Caco-2 (cell line): ENCODE measurements at regions not wholly inside any gene's neighbourhood (a gene's known extent, or its start where the extent isn't known, plus 50 kb on each side); places are given as distances from the start of the nearest gene placed in this dataset.

ENCODE experiments used
- BruUV-seq: library from RNA; stranded (reverse); fragments of 400-500 nt; replicated peaks from 2 replicates; lab custom pipeline; 2021; lab: Mats Ljungman, UMichigan
- CTCF ChIA-PET: fragments of 300-600 bp; sonication (Branson Sonifier 250); formaldehyde crosslinking; loops from one replicate; lab custom pipeline; 2022; ENCODE audit warnings: antibody characterized with exemption; lab: Charles Lee
- POLR2A ChIA-PET: fragments of 300-600 bp; sonication (Branson Sonifier 250); formaldehyde crosslinking; loops from one replicate; lab custom pipeline; 2022; ENCODE audit warnings: antibody characterized with exemption; lab: Charles Lee
- DNase-seq, 2 experiments: peaks; one replicate each; pipeline versions ENCODE4 v3.0.0 to v3.0.0-alpha.2; 2020 to 2022
- H3K27me3 ChIP-seq: replicated peaks from 2 replicates; pipeline ENCODE4 v1.6.0; 2011; ENCODE audit warnings: low read length; ENCODE audit not compliant: control insufficient read depth, insufficient read depth
- H3K36me3 ChIP-seq: 2 replicates; pipeline ENCODE4 v1.5.1; 2011; ENCODE audit warnings: low read length; ENCODE audit not compliant: control insufficient read depth, insufficient read depth
- H3K4me1 ChIP-seq: fragments of 250-450 bp; sonication (Bioruptor Pico); 2 replicates; pipeline ENCODE4 v1.5.1; 2020; ENCODE audit warnings: mild to moderate bottlenecking
- H3K4me3 ChIP-seq: 2 replicates; pipeline ENCODE4 v1.5.1; 2011; ENCODE audit warnings: low read depth, mild to moderate bottlenecking, control low read depth, low read length
- H3K9me3 ChIP-seq: fragments of 250-450 bp; sonication (Bioruptor Pico); 2 replicates; pipeline ENCODE4 v1.5.1; 2020; ENCODE audit warnings: mild to moderate bottlenecking, moderate library complexity
- H3K27ac Mint-ChIP-seq: one replicate; pipeline ENCODE4 v1.8.0; 2022; ENCODE audit warnings: mixed read lengths; ENCODE audit not compliant: unreplicated experiment
- H3K27me3 Mint-ChIP-seq: one replicate; pipeline ENCODE4 v1.8.0; 2022; ENCODE audit warnings: mixed read lengths; ENCODE audit not compliant: insufficient read depth, unreplicated experiment
- H3K36me3 Mint-ChIP-seq: one replicate; pipeline ENCODE4 v1.8.0; 2022; ENCODE audit warnings: mild to moderate bottlenecking, mixed read lengths; ENCODE audit not compliant: insufficient read depth, unreplicated experiment
- H3K4me1 Mint-ChIP-seq: one replicate; pipeline ENCODE4 v1.8.0; 2022; ENCODE audit warnings: low read depth, mixed read lengths; ENCODE audit not compliant: unreplicated experiment
- H3K4me3 Mint-ChIP-seq: one replicate; pipeline ENCODE4 v1.8.0; 2022; ENCODE audit warnings: mild to moderate bottlenecking, moderate library complexity, mixed read lengths; ENCODE audit not compliant: unreplicated experiment
- H3K9me3 Mint-ChIP-seq: one replicate; pipeline ENCODE4 v1.8.0; 2022; ENCODE audit warnings: mixed read lengths; ENCODE audit not compliant: unreplicated experiment
- CTCF ChIP-seq, 2 experiments: fragments of 200-600 bp in 1 of 2; IDR thresholded peaks; 1 replicate in 1 of 2; 2 replicates in 1 of 2; pipeline versions ENCODE4 v1.5.1 to v1.8.0; 2011 to 2022; ENCODE audit warnings: antibody characterized with exemption in 1 of 2, control low read depth in 1 of 2, inconsistent platforms in 1 of 2, low read depth in 1 of 2, low read length in 1 of 2, mild to moderate bottlenecking in 1 of 2, moderate library complexity in 1 of 2; ENCODE audit not compliant: insufficient read depth in 1 of 2, severe bottlenecking in 1 of 2, unreplicated experiment in 1 of 2
- intact Hi-C: fragments of 100-400 bp; cut with micrococcal nuclease; formaldehyde crosslinking; loops from one replicate; pipeline ENCODE4 v1.10.0; 2022; ENCODE audit not compliant: unreplicated experiment

- no peak overlapping the region for H3K4me3 ChIP-seq
- peaks cover 17% of the 10 kb centered on the region for H3K9me3 Mint-ChIP-seq
- DNase-seq = no peak
- H3K27me3 Mint-ChIP-seq = no peaks in the 10 kb centered on the region
- no peaks in the 10 kb centered on the region for H3K36me3 ChIP-seq
- intact Hi-C loops = no loop called here
- H3K4me1 ChIP-seq = peaks cover 40% of the 10 kb centered on the region
- no peak overlapping the region for H3K27ac Mint-ChIP-seq
- 0 out of 2 replicates have a peak, but pooled peaks cover 6% of the 10 kb centered on the region for H3K9me3 ChIP-seq
- peaks cover 26% of the 10 kb centered on the region for H3K4me1 Mint-ChIP-seq
- H3K36me3 Mint-ChIP-seq = no peaks in the 10 kb centered on the region
- POLR2A ChIA-PET = no interaction called here
- no peaks in the 10 kb centered on the region for H3K27me3 ChIP-seq
- TF ChIP-seq CTCF (IDR thresholded peaks at IDR 0.05; ENCODE audit: insufficient read depth in 1 of 2, low read depth in 1 of 2, low read length in 1 of 2, severe bottlenecking in 1 of 2, unreplicated experiment in 1 of 2) = no peak
- CTCF ChIA-PET = no interaction called here
- H3K4me3 Mint-ChIP-seq = no peak overlapping the region
- BruUV-seq = no TSS peak
Observed at GRCh38 chr13:59358014-59358413, 805.7 kb downstream of the DIAPH3 start.

GRCh38 chr13:59360108-59360507 is 803.6 kb downstream of the DIAPH3 start:
- peaks cover 16% of the 10 kb centered on the region for H3K4me1 Mint-ChIP-seq
- Histone ChIP-seq H3K4me1 (peaks cover 19% of the 10 kb centered on the region), H3K9me3 (no peaks in the 10 kb centered on the region), H3K27me3 (no peaks in the 10 kb centered on the region), H3K36me3 (no peaks in the 10 kb centered on the region), H3K4me3 (no peak overlapping the region)
- no peak for TF ChIP-seq CTCF (IDR thresholded peaks at IDR 0.05; ENCODE audit: insufficient read depth in 1 of 2, low read depth in 1 of 2, low read length in 1 of 2, severe bottlenecking in 1 of 2, unreplicated experiment in 1 of 2)
- H3K27me3 Mint-ChIP-seq = no peaks in the 10 kb centered on the region
- POLR2A ChIA-PET = no interaction called here
- no peak overlapping the region for H3K4me3 Mint-ChIP-seq
- H3K36me3 Mint-ChIP-seq = no peaks in the 10 kb centered on the region
- intact Hi-C loops = no loop called here
- BruUV-seq = no TSS peak
- H3K27ac Mint-ChIP-seq = no peak overlapping the region
- CTCF ChIA-PET = no interaction called here
- peaks cover 7% of the 10 kb centered on the region for H3K9me3 Mint-ChIP-seq
- no peak for DNase-seq

GRCh38 chr13:59360916-59361315 is 802.8 kb downstream of the DIAPH3 start:
- Mint-ChIP-seq H3K27me3 (no peaks in the 10 kb centered on the region), H3K4me3 (no peak overlapping the region), H3K27ac (no peak overlapping the region), H3K9me3 (no peaks in the 10 kb centered on the region), H3K4me1 (peaks cover 8% of the 10 kb centered on the region), H3K36me3 (no peaks in the 10 kb centered on the region)
- Histone ChIP-seq H3K4me1 (peaks cover 11% of the 10 kb centered on the region), H3K4me3 (no peak overlapping the region), H3K36me3 (no peaks in the 10 kb centered on the region), H3K27me3 (no peaks in the 10 kb centered on the region), H3K9me3 (no peaks in the 10 kb centered on the region)
- no TSS peak for BruUV-seq
- ChIA-PET POLR2A (no interaction called here), CTCF (no interaction called here)
- no peak for DNase-seq
- intact Hi-C loops = no loop called here
- no peak for TF ChIP-seq CTCF (IDR thresholded peaks at IDR 0.05; ENCODE audit: insufficient read depth in 1 of 2, low read depth in 1 of 2, low read length in 1 of 2, severe bottlenecking in 1 of 2, unreplicated experiment in 1 of 2)
